ENCODE measurements at regions not wholly inside any gene's neighbourhood (a gene's known extent, or its start where the extent isn't known, plus 50 kb on each side); places are given as distances from the start of the nearest gene placed in this dataset.

DNA sequence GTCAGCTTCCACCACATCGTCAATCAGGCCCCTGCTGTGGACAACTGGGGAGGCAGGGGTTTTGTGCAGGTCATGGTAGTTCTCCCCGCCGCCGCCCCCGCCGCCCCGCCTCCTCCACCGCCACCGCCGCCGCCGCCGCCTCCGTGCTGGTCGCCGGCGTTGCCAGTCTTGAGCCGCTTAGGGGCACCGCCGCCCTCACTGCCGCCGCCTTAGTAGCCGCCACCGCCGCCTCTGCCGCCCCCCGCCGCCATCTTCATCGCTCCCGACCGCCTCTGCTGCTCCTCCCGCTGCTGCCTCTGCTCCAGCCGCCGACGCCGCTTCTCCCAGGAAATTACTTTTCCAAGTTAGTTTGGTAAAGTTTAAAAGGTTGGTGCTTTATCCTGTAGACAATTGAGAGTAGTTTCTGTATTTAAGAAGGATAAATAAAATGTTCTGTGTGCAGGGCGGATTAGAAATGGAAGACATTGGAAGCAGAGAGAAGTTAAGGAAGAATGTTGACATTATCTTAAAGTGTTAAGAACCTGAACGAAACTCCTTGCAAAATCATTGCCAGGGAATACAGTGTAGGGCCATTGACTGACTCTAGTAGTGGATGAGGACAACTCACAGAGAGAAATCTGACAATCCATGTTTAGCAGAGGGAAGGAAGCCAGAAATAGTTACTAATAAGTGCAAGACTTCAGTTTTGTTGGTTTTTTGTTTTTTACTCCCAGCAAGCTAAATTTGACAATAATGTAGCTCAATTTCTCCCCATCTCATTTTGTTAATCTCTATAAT, 53.0 kb upstream of the GOLGA8A start:
- no peak for TF ChIP-seq POLR2A (IDR thresholded peaks at IDR 0.05)
- TF ChIP-seq, protein P1, sequence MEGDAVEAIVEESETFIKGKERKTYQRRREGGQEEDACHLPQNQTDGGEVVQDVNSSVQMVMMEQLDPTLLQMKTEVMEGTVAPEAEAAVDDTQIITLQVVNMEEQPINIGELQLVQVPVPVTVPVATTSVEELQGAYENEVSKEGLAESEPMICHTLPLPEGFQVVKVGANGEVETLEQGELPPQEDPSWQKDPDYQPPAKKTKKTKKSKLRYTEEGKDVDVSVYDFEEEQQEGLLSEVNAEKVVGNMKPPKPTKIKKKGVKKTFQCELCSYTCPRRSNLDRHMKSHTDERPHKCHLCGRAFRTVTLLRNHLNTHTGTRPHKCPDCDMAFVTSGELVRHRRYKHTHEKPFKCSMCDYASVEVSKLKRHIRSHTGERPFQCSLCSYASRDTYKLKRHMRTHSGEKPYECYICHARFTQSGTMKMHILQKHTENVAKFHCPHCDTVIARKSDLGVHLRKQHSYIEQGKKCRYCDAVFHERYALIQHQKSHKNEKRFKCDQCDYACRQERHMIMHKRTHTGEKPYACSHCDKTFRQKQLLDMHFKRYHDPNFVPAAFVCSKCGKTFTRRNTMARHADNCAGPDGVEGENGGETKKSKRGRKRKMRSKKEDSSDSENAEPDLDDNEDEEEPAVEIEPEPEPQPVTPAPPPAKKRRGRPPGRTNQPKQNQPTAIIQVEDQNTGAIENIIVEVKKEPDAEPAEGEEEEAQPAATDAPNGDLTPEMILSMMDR (IDR thresholded peaks at IDR 0.05), result no peak
